Esophagus squamous epithelium (tissue), 5 donors: ENCODE measurements at regions not wholly inside any gene's neighbourhood (a gene's known extent, or its start where the extent isn't known, plus 50 kb on each side); places are given as distances from the start of the nearest gene placed in this dataset.

ENCODE experiments used
- DNase-seq: peaks from one replicate; lab custom pipeline; 2025; lab: John Stamatoyannopoulos, UW
- H3K27ac ChIP-seq, 4 donors: fragments of 200-600 bp; sonication (generic); one replicate each; pipeline ENCODE4 v1.5.1; 2016 to 2019; ENCODE audit warnings: mild to moderate bottlenecking in 1 of 4
- H3K27me3 ChIP-seq, 4 donors: fragments of 200-600 bp; sonication (generic); 1 replicate in 3 of 4; 2 replicates in 1 of 4; pipeline versions ENCODE4 v1.5.1 to v1.6.0; 2017 to 2021; ENCODE audit warnings: antibody characterized with exemption in 1 of 4
- H3K36me3 ChIP-seq, 3 donors: fragments of 200-600 bp; sonication (generic); one replicate each; pipeline ENCODE4 v1.5.1; 2016 to 2019
- H3K4me1 ChIP-seq, 3 donors: fragments of 200-600 bp; sonication (generic); one replicate each; pipeline ENCODE4 v1.5.1; 2017 to 2019
- H3K4me3 ChIP-seq, 4 donors: fragments of 200-600 bp; sonication (generic); 1 replicate in 3 of 4; 2 replicates in 1 of 4; pipeline ENCODE4 v1.5.1; 2016 to 2019; ENCODE audit warnings: mild to moderate bottlenecking in 2 of 4, moderate library complexity in 1 of 4
- H3K9me3 ChIP-seq, 3 donors: fragments of 200-600 bp; sonication (generic); one replicate each; pipeline ENCODE4 v1.5.1; 2016 to 2019
- CTCF ChIP-seq, 6 experiments: fragments of 450-650 bp in 4 of 6; fragments of 200-600 bp in 2 of 6; sonication (generic) in 2 of 6; IDR thresholded peaks; one replicate each; pipeline ENCODE4 v1.5.1; 2016 to 2019; ENCODE audit warnings: antibody characterized with exemption in 6 of 6, mild to moderate bottlenecking in 4 of 6, moderate library complexity in 4 of 6
- POLR2A ChIP-seq, 4 donors: fragments of 450-650 bp; IDR thresholded peaks; one replicate each; pipeline ENCODE4 v1.6.1; 2017; ENCODE audit warnings: antibody characterized with exemption in 4 of 4, mild to moderate bottlenecking in 4 of 4, moderate library complexity in 3 of 4
- WGBS, 2 donors: methylation state at CpG; one replicate each; pipeline ENCODE4 v1.1.5; 2018; 5-methylcytosine and 5-hydroxymethylcytosine counted together
- intact Hi-C: fragments of 100-400 bp; cut with DNase I; formaldehyde crosslinking; loops from one replicate; pipeline ENCODE4 v1.15.0; 2022
- donor health status: DM: yes; HTN: yes; CAD: no.

DNA sequence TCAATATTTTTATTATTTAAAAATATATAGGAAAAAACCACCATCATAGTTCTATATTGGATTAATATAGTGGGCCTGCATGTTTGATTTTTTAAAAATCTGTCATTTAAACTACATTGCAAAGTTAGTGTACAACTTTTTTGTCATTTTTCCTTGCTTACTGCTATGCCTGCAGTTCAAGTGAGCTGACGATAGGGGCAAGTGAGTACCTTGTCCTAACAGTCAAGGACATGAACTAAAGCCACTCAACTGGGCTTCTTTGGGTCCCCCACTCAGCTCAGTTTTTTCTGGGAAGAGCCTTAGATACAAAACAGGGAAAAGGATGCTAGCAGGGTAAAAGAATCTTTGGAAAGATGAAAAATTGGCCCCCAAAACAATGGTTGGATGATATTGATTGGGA, 269.9 kb downstream of the MAN2A1 start:
- H3K27me3 ChIP-seq: no peaks in the 10 kb centered on the region
- WGBS, 2 donors: 50% methylated on average over 1 of the region's 1 CpG
- intact Hi-C loops: no loop called here

GRCh38 chr5:109961751-109962150, 272.0 kb downstream of the MAN2A1 start:
- intact Hi-C loops: no loop called here
- Histone ChIP-seq H3K4me1 (no peaks in the 10 kb centered on the region), H3K27ac (no peak overlapping the region), H3K4me3 (no peak overlapping the region), H3K27me3 (no peaks in the 10 kb centered on the region), H3K9me3 (no peaks in the 10 kb centered on the region), H3K36me3 (no peaks in the 10 kb centered on the region)
- DNase-seq: no peak
- WGBS, 2 donors: 88 to 94% methylated on average over 1 of the region's 1 CpG
- TF ChIP-seq CTCF (IDR thresholded peaks at IDR 0.05) (no peak), POLR2A (IDR thresholded peaks at IDR 0.05) (no peak)

More for the DNA sequence above, 269.9 kb downstream of the MAN2A1 start:
- Histone ChIP-seq H3K9me3 (no peaks in the 10 kb centered on the region), H3K27ac (no peak overlapping the region), H3K4me3 (no peak overlapping the region), H3K4me1 (no peaks in the 10 kb centered on the region), H3K36me3 (no peaks in the 10 kb centered on the region)
- no peak for DNase-seq
- TF ChIP-seq CTCF (IDR thresholded peaks at IDR 0.05): peak in 1 of 6 experiments; percentile 7
- TF ChIP-seq POLR2A (IDR thresholded peaks at IDR 0.05): no peak

GRCh38 chr5:109962882-109963603, 273.3 kb downstream of the MAN2A1 start:
- no peaks in the 10 kb centered on the region for H3K27me3 ChIP-seq
- no peaks in the 10 kb centered on the region for H3K4me1 ChIP-seq
- intact Hi-C loops: no loop called here
- DNase-seq: no peak
- TF ChIP-seq POLR2A (IDR thresholded peaks at IDR 0.05) (no peak), CTCF (IDR thresholded peaks at IDR 0.05) (no peak)
- H3K4me3 ChIP-seq: no peak overlapping the region
- WGBS, 2 donors: 42 to 47% methylated on average over 1 of the region's 1 CpG
- no peak overlapping the region for H3K27ac ChIP-seq
- H3K9me3 ChIP-seq: no peaks in the 10 kb centered on the region
- H3K36me3 ChIP-seq: no peaks in the 10 kb centered on the region

DNA sequence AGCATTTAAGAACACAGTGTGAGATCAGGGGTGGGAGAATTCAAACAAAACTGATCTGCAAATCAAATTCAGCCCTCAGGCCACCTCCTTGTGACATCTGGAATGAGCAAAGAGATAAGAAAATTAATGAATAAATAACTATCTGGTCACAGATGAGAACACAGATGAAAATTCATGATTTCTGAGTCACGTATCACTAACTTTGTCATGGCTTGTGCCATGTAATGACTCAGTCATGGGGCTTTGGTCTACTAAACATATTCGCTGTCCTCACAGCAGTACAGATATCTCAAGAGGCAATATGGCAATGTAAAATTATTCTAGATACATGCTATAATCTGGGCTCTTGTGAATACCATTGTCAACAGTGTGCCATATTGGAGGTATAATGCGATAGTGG, 274.4 kb downstream of the MAN2A1 start:
- Histone ChIP-seq H3K36me3 (no peaks in the 10 kb centered on the region), H3K4me3 (no peak overlapping the region), H3K9me3 (no peaks in the 10 kb centered on the region), H3K27me3 (no peaks in the 10 kb centered on the region), H3K4me1 (no peaks in the 10 kb centered on the region), H3K27ac (no peak overlapping the region)
- intact Hi-C loops: no loop called here
- TF ChIP-seq POLR2A (IDR thresholded peaks at IDR 0.05) (no peak), CTCF (IDR thresholded peaks at IDR 0.05) (no peak)
- DNase-seq: no peak
- WGBS, 2 donors: 63% methylated on average over 3 of the region's 3 CpGs

DNA sequence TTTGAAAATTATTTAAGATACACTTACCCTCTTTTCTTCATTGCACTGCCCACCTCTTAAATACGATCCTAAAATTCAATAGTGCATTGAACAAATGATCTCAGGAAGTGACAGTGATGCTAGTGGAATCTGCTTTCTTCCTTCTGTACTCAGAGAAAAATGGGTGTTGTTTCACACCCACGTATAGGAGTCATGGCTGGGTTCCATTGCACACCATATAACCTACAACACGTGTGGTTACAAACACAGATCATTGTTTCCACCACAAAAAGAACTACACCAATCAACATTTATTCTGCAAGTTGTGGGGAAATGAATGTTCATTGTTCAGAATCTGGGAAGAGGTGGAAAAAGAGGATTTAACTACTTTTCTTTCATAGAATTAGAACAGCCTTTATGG, 275.9 kb downstream of the MAN2A1 start:
- Histone ChIP-seq H3K9me3 (no peaks in the 10 kb centered on the region), H3K4me1 (no peaks in the 10 kb centered on the region), H3K36me3 (no peaks in the 10 kb centered on the region), H3K27me3 (no peaks in the 10 kb centered on the region), H3K4me3 (no peak overlapping the region), H3K27ac (no peak overlapping the region)
- no peak for DNase-seq
- TF ChIP-seq POLR2A (IDR thresholded peaks at IDR 0.05) (no peak), CTCF (IDR thresholded peaks at IDR 0.05) (no peak)
- intact Hi-C loops: no loop called here
- 51 to 53% methylated on average over 3 of the region's 3 CpGs for WGBS, 2 donors
